GM12873 (cell line): ENCODE measurements at regions not wholly inside any gene's neighbourhood (a gene's known extent, or its start where the extent isn't known, plus 50 kb on each side); places are given as distances from the start of the nearest gene placed in this dataset.

Experiments used
- TF ChIP-seq, protein P1 (sequence below): IDR thresholded peaks from 2 replicates; pipeline ENCODE4 v1.5.1; 2012; ENCODE audit warnings: low read depth, mild to moderate bottlenecking, moderate library complexity, low read length, control low read depth; ENCODE audit not compliant: insufficient read depth; ENCODE audit errors: missing control alignments

DNA sequence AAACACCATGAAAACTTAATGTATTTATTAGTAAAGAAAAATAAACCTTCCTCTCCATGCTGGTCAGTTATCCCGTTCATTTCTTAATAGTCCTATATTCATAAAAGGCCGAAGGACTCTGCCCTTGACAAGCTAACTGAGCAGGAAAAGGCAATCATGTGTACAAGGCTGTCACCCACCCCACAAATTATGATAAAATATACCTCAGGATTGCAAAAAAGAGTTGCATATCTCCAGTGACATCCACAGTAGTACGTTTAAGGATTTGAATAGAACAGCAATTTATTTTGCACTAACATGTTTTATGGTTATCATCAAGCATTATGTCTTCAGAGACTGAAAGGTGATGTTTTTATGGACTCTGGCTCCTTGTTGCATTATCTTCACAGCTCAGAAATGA is 157.6 kb downstream of the FOXB1 start:
- TF ChIP-seq, protein P1, sequence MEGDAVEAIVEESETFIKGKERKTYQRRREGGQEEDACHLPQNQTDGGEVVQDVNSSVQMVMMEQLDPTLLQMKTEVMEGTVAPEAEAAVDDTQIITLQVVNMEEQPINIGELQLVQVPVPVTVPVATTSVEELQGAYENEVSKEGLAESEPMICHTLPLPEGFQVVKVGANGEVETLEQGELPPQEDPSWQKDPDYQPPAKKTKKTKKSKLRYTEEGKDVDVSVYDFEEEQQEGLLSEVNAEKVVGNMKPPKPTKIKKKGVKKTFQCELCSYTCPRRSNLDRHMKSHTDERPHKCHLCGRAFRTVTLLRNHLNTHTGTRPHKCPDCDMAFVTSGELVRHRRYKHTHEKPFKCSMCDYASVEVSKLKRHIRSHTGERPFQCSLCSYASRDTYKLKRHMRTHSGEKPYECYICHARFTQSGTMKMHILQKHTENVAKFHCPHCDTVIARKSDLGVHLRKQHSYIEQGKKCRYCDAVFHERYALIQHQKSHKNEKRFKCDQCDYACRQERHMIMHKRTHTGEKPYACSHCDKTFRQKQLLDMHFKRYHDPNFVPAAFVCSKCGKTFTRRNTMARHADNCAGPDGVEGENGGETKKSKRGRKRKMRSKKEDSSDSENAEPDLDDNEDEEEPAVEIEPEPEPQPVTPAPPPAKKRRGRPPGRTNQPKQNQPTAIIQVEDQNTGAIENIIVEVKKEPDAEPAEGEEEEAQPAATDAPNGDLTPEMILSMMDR, result no peak

DNA sequence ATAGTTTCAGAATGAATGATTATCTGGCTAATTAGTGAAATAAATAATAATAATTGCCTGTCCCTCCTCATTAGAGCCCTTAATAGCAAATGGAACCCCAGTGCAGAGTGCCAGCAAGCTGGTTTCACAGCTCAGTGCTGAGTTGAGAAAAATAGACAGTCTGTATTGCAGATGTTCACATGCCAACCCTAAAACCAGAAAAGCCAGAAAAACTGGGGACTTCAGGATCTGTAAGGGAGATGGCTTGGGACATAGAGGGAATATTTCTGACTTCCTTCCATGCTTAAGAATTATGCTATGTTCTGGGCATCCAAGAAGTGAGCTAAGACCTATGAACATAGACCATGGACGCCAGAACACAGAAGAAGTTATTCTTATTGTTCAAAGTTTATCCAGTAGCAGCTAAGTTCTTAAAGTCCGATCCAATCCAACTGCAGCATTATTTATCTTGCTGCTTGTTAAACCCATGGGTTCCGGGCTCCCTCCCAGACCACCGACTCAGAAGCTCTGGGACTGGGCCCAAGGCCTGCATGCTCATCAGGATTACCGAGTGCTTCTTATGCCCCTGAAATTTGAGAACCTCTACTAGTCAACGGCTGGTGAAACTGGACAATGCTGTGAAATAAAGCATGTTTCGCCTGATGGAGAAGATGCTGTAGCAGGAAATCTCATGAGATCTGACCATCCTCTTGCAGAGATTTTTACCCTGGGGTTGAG is 158.3 kb downstream of the FOXB1 start:
- TF ChIP-seq, protein P1, result no peak

DNA sequence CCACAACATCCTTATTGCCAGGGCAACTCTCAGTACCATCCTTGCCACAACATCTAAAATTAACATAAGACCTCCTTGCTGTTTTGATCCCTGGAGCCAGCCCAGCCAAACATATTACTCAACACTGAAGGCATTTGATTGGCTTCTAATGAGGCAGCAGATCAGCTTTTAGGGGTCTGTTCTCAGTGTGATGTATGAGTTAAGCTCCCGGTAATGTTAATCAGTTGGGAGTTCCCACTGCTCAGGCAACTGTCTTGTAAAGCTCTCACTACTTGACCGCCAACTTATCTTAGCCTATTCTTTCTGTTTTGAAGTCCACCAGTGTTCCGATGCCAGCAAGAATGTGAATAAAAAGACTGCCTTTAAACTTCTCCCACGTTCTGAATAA is 158.9 kb downstream of the FOXB1 start:
- TF ChIP-seq, protein P1, result no peak

DNA sequence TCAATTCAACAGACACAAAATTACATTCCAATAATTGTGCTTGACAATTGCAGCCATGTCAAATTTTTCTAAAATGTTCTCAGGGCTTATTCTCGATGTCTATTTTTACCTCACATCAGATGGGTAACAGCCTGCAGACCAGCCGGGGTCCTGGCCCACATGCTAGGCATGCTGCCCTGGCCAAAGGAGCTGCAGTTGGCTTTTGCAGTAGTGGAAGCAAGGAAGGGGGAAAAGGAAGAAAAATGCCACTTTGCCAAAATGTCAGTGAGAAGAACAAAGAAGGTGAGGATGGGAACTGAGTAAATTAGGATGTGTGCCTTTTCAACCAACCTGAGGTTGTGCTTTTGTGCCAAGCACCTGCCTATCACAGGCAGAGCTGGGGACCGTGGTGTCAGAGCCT is 161.0 kb downstream of the FOXB1 start:
- TF ChIP-seq, protein P1, result no peak

DNA sequence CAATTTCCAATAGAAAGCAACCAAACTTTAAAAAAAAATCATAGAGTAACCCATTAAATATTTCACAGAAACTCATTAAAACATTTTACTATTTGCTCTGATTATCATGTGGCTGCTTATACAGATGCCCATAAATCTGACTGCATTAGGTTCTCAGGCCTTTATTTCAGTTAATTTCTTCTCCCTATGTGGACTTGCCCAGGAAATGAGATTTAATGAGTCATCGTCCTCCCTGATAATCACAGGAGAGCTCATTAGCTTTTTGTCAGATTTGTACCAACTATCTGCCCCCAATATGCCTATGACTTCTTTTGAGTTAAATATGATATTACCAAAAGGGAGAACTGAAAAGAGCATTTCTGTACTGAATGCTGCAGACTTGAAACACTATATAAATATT is 168.0 kb downstream of the FOXB1 start:
- TF ChIP-seq, protein P1, result no peak

DNA sequence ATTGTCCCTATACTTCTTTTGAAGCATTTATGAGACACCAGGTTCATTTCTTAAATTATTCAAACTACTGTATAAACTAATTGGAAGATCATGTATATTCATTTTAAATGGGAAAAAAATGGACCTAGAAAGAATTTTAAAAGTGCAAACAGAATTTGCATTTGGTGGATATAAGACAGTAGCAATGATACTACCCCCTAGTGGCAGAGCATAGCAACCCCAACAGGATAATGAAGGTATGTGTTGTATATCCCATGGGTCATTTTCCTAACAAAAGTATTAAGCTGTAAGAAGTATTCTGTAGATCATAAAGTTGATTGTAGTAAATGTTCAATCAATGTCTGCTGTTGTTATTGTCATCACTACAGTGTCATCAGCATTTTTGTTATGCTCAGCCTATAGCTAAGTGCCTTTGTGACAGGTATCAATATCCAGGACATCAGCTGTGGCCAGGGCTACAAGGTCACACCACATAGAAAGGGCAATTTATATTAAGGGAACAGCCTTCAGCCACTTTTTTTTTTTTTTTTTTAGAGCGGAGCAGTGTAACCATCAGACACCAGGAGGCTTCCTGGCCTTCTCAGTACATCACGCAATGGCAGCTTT is 175.8 kb downstream of the FOXB1 start:
- TF ChIP-seq, protein P1, result peak; percentile 78

DNA sequence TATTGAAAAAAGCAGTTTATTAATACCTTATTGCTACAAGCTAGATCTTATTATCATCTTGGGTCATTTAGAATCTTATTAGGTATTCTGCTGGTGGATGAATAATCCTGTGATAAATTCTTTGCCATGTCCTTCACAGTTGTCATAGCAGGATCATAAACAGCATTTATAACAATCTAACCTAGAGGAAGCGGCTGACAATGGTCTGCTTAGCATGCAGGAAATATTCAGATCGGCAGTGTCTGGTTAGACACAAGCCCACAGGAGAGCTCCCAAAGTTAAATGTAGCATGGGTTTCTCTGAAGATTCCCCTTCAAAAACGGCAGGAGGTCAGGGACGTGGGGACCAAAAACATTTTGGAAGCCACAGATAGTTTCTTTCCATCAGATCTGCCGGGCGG is 179.3 kb downstream of the FOXB1 start:
- TF ChIP-seq, protein P1, result no peak
